ENCODE measurements at regions not wholly inside any gene's neighbourhood (a gene's known extent, or its start where the extent isn't known, plus 50 kb on each side); places are given as distances from the start of the nearest gene placed in this dataset.

- no peaks in the 10 kb centered on the region for H3K4me1 ChIP-seq (ENCODE audit: insufficient read depth, low read length)
- H3K27me3 ChIP-seq (ENCODE audit: control insufficient read depth in 1 of 2, insufficient read depth in 2 of 2, low read length in 2 of 2), result peaks cover 0 to 3% of the 10 kb centered on the region in 2 donors
- no peaks in the 10 kb centered on the region for H3K36me3 ChIP-seq (ENCODE audit: insufficient read depth, low read length)
These were observed 274.4 kb upstream of the RORA start for GRCh38 chr15:61503383-61503969.

GRCh38 chr15:61501815-61502389 lies 272.8 kb upstream of the RORA start:
- no peak overlapping the region for H3K27ac ChIP-seq (ENCODE audit: low read depth, low read length)
- H3K27me3 ChIP-seq (ENCODE audit: control insufficient read depth in 1 of 2, insufficient read depth in 2 of 2, low read length in 2 of 2), result no peaks in the 10 kb centered on the region
- H3K9me3 ChIP-seq (ENCODE audit: low read length), result no peaks in the 10 kb centered on the region
- no peaks in the 10 kb centered on the region for H3K4me1 ChIP-seq (ENCODE audit: insufficient read depth, low read length)
- H3K4me3 ChIP-seq (ENCODE audit: low read depth in 1 of 2, low read length in 2 of 2), result no peak overlapping the region
- no peaks in the 10 kb centered on the region for H3K36me3 ChIP-seq (ENCODE audit: insufficient read depth, low read length)
- no peak overlapping the region for H3K9ac ChIP-seq (ENCODE audit: low read length)

More at GRCh38 chr15:61503383-61503969, 274.4 kb upstream of the RORA start:
- no peak overlapping the region for H3K9ac ChIP-seq (ENCODE audit: low read length)
- no peak overlapping the region for H3K27ac ChIP-seq (ENCODE audit: low read depth, low read length)
- H3K4me3 ChIP-seq (ENCODE audit: low read depth in 1 of 2, low read length in 2 of 2), result no peak overlapping the region
- no peaks in the 10 kb centered on the region for H3K9me3 ChIP-seq (ENCODE audit: low read length)

- H3K36me3 ChIP-seq (ENCODE audit: insufficient read depth, low read length), result no peaks in the 10 kb centered on the region
- no peak overlapping the region for H3K4me3 ChIP-seq (ENCODE audit: low read depth in 1 of 2, low read length in 2 of 2)
- H3K9ac ChIP-seq (ENCODE audit: low read length), result no peak overlapping the region
- no peaks in the 10 kb centered on the region for H3K9me3 ChIP-seq (ENCODE audit: low read length)
- no peaks in the 10 kb centered on the region for H3K27me3 ChIP-seq (ENCODE audit: control insufficient read depth in 1 of 2, insufficient read depth in 2 of 2, low read length in 2 of 2)
- H3K27ac ChIP-seq (ENCODE audit: low read depth, low read length), result no peak overlapping the region
- H3K4me1 ChIP-seq (ENCODE audit: insufficient read depth, low read length), result no peaks in the 10 kb centered on the region
These were observed 272.0 kb upstream of the RORA start for GRCh38 chr15:61500951-61501620.

- no peaks in the 10 kb centered on the region for H3K4me1 ChIP-seq (ENCODE audit: insufficient read depth, low read length)
- H3K4me3 ChIP-seq (ENCODE audit: low read depth in 1 of 2, low read length in 2 of 2), result no peak overlapping the region
- no peak overlapping the region for H3K9ac ChIP-seq (ENCODE audit: low read length)
- H3K27ac ChIP-seq (ENCODE audit: low read depth, low read length), result no peak overlapping the region
- no peaks in the 10 kb centered on the region for H3K9me3 ChIP-seq (ENCODE audit: low read length)
- no peaks in the 10 kb centered on the region for H3K36me3 ChIP-seq (ENCODE audit: insufficient read depth, low read length)
- H3K27me3 ChIP-seq (ENCODE audit: control insufficient read depth in 1 of 2, insufficient read depth in 2 of 2, low read length in 2 of 2), result no peaks in the 10 kb centered on the region
These were observed 271.4 kb upstream of the RORA start for GRCh38 chr15:61500523-61500922.

- H3K4me1 ChIP-seq (ENCODE audit: insufficient read depth, low read length), result no peaks in the 10 kb centered on the region
- no peaks in the 10 kb centered on the region for H3K27me3 ChIP-seq (ENCODE audit: control insufficient read depth in 1 of 2, insufficient read depth in 2 of 2, low read length in 2 of 2)
- H3K9me3 ChIP-seq (ENCODE audit: low read length), result no peaks in the 10 kb centered on the region
- H3K27ac ChIP-seq (ENCODE audit: low read depth, low read length), result no peak overlapping the region
- no peak overlapping the region for H3K4me3 ChIP-seq (ENCODE audit: low read depth in 1 of 2, low read length in 2 of 2)
- H3K36me3 ChIP-seq (ENCODE audit: insufficient read depth, low read length), result no peaks in the 10 kb centered on the region
- no peak overlapping the region for H3K9ac ChIP-seq (ENCODE audit: low read length)
These were observed 270.3 kb upstream of the RORA start for GRCh38 chr15:61499376-61499775.

- Histone ChIP-seq H3K27me3 (ENCODE audit: control insufficient read depth in 1 of 2, insufficient read depth in 2 of 2, low read length in 2 of 2) (no peaks in the 10 kb centered on the region), H3K36me3 (ENCODE audit: insufficient read depth, low read length) (no peaks in the 10 kb centered on the region), H3K9me3 (ENCODE audit: low read length) (no peaks in the 10 kb centered on the region), H3K9ac (ENCODE audit: low read length) (no peak overlapping the region), H3K27ac (ENCODE audit: low read depth, low read length) (no peak overlapping the region), H3K4me1 (ENCODE audit: insufficient read depth, low read length) (no peaks in the 10 kb centered on the region), H3K4me3 (ENCODE audit: low read depth in 1 of 2, low read length in 2 of 2) (no peak overlapping the region)
These were observed 260.5 kb upstream of the RORA start for GRCh38 chr15:61489571-61489970.

GRCh38 chr15:61483599-61483998 lies 254.5 kb upstream of the RORA start:
- H3K4me1 ChIP-seq (ENCODE audit: insufficient read depth, low read length), result no peaks in the 10 kb centered on the region

GRCh38 chr15:61481886-61482285 lies 252.8 kb upstream of the RORA start:
- no peaks in the 10 kb centered on the region for H3K9me3 ChIP-seq (ENCODE audit: low read length)
- H3K4me3 ChIP-seq (ENCODE audit: low read depth in 1 of 2, low read length in 2 of 2), result no peak overlapping the region
- H3K27me3 ChIP-seq (ENCODE audit: control insufficient read depth in 1 of 2, insufficient read depth in 2 of 2, low read length in 2 of 2), result no peaks in the 10 kb centered on the region
- H3K4me1 ChIP-seq (ENCODE audit: insufficient read depth, low read length), result no peaks in the 10 kb centered on the region
- H3K9ac ChIP-seq (ENCODE audit: low read length), result no peak overlapping the region
- H3K36me3 ChIP-seq (ENCODE audit: insufficient read depth, low read length), result no peaks in the 10 kb centered on the region
- H3K27ac ChIP-seq (ENCODE audit: low read depth, low read length), result no peak overlapping the region

More at GRCh38 chr15:61483599-61483998, 254.5 kb upstream of the RORA start:
- Histone ChIP-seq H3K4me3 (ENCODE audit: low read depth in 1 of 2, low read length in 2 of 2) (no peak overlapping the region), H3K9me3 (ENCODE audit: low read length) (no peaks in the 10 kb centered on the region), H3K36me3 (ENCODE audit: insufficient read depth, low read length) (no peaks in the 10 kb centered on the region), H3K9ac (ENCODE audit: low read length) (no peak overlapping the region), H3K27me3 (ENCODE audit: control insufficient read depth in 1 of 2, insufficient read depth in 2 of 2, low read length in 2 of 2) (no peaks in the 10 kb centered on the region), H3K27ac (ENCODE audit: low read depth, low read length) (no peak overlapping the region)

- H3K27me3 ChIP-seq (ENCODE audit: control insufficient read depth in 1 of 2, insufficient read depth in 2 of 2, low read length in 2 of 2), result no peaks in the 10 kb centered on the region
- no peak overlapping the region for H3K4me3 ChIP-seq (ENCODE audit: low read depth in 1 of 2, low read length in 2 of 2)
- H3K36me3 ChIP-seq (ENCODE audit: insufficient read depth, low read length), result no peaks in the 10 kb centered on the region
- H3K27ac ChIP-seq (ENCODE audit: low read depth, low read length), result no peak overlapping the region
- H3K9me3 ChIP-seq (ENCODE audit: low read length), result no peaks in the 10 kb centered on the region
- no peaks in the 10 kb centered on the region for H3K4me1 ChIP-seq (ENCODE audit: insufficient read depth, low read length)
- no peak overlapping the region for H3K9ac ChIP-seq (ENCODE audit: low read length)
These were observed 251.8 kb upstream of the RORA start for GRCh38 chr15:61480863-61481262.

- Histone ChIP-seq H3K27me3 (ENCODE audit: control insufficient read depth in 1 of 2, insufficient read depth in 2 of 2, low read length in 2 of 2) (no peaks in the 10 kb centered on the region), H3K9ac (ENCODE audit: low read length) (no peak overlapping the region), H3K36me3 (ENCODE audit: insufficient read depth, low read length) (no peaks in the 10 kb centered on the region), H3K4me1 (ENCODE audit: insufficient read depth, low read length) (no peaks in the 10 kb centered on the region), H3K4me3 (ENCODE audit: low read depth in 1 of 2, low read length in 2 of 2) (no peak overlapping the region), H3K9me3 (ENCODE audit: low read length) (no peaks in the 10 kb centered on the region), H3K27ac (ENCODE audit: low read depth, low read length) (no peak overlapping the region)
These were observed 251.2 kb upstream of the RORA start for GRCh38 chr15:61480295-61480694.

GRCh38 chr15:61479613-61480012 lies 250.5 kb upstream of the RORA start:
- Histone ChIP-seq H3K4me3 (ENCODE audit: low read depth in 1 of 2, low read length in 2 of 2) (no peak overlapping the region), H3K36me3 (ENCODE audit: insufficient read depth, low read length) (no peaks in the 10 kb centered on the region), H3K27me3 (ENCODE audit: control insufficient read depth in 1 of 2, insufficient read depth in 2 of 2, low read length in 2 of 2) (no peaks in the 10 kb centered on the region)

GRCh38 chr15:61476741-61477140 lies 247.6 kb upstream of the RORA start:
- Histone ChIP-seq H3K27me3 (ENCODE audit: control insufficient read depth in 1 of 2, insufficient read depth in 2 of 2, low read length in 2 of 2) (no peaks in the 10 kb centered on the region), H3K27ac (ENCODE audit: low read depth, low read length) (no peak overlapping the region), H3K9ac (ENCODE audit: low read length) (no peak overlapping the region), H3K4me1 (ENCODE audit: insufficient read depth, low read length) (no peaks in the 10 kb centered on the region), H3K36me3 (ENCODE audit: insufficient read depth, low read length) (no peaks in the 10 kb centered on the region), H3K4me3 (ENCODE audit: low read depth in 1 of 2, low read length in 2 of 2) (no peak overlapping the region), H3K9me3 (ENCODE audit: low read length) (no peaks in the 10 kb centered on the region)

More at GRCh38 chr15:61479613-61480012, 250.5 kb upstream of the RORA start:
- no peaks in the 10 kb centered on the region for H3K9me3 ChIP-seq (ENCODE audit: low read length)
- H3K9ac ChIP-seq (ENCODE audit: low read length), result no peak overlapping the region
- no peaks in the 10 kb centered on the region for H3K4me1 ChIP-seq (ENCODE audit: insufficient read depth, low read length)
- H3K27ac ChIP-seq (ENCODE audit: low read depth, low read length), result no peak overlapping the region

All from muscle layer of colon (tissue), 2 donors.